Mammary epithelial cell (primary cell): ENCODE measurements at regions not wholly inside any gene's neighbourhood (a gene's known extent, or its start where the extent isn't known, plus 50 kb on each side); places are given as distances from the start of the nearest gene placed in this dataset.

ENCODE experiments used
- EZH2 ChIP-seq: IDR thresholded peaks from 2 replicates; pipeline ENCODE4 v1.6.1; 2012; ENCODE audit warnings: low read length, inconsistent platforms, borderline replicate concordance
- TF ChIP-seq, protein P1 (sequence below), 2 donors: IDR thresholded peaks in 1 of 2; conservative IDR thresholded peaks in 1 of 2; 2 replicates each; pipeline ENCODE4 v1.5.1; 2011 to 2012; ENCODE audit warnings: inconsistent platforms in 2 of 2, low read length in 2 of 2, mild to moderate bottlenecking in 2 of 2, control low read depth in 1 of 2, low read depth in 1 of 2; ENCODE audit not compliant: insufficient read depth in 1 of 2; ENCODE audit errors: extremely low read depth in 1 of 2

DNA sequence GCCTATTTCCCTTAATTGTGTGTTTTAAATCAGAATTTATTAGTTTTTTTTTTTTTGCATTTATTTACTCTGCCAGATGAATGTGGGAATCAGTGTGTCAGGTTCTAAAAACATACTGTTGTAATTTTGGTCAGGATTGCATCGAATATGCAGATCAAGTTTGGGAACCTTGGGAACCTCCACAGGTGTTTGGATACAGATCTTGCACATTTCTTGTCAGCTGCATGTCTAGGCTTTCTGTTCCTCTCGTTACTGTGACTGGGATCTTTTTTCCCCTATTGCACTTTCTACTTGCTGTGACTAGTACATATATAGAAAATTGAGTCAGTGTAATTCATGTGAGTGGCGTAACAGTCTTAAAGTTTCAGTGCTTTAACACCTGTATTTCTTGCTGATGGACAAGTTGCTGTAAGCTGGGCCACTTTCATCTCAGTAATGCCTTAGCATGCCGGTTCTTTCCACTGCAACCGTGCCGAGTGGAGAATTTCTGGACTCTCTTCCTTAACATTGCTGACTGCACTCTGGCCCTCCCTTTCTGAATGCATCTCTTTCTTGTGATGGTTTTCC is 112.5 kb downstream of the TENT4A start:
- TF ChIP-seq, protein P1, sequence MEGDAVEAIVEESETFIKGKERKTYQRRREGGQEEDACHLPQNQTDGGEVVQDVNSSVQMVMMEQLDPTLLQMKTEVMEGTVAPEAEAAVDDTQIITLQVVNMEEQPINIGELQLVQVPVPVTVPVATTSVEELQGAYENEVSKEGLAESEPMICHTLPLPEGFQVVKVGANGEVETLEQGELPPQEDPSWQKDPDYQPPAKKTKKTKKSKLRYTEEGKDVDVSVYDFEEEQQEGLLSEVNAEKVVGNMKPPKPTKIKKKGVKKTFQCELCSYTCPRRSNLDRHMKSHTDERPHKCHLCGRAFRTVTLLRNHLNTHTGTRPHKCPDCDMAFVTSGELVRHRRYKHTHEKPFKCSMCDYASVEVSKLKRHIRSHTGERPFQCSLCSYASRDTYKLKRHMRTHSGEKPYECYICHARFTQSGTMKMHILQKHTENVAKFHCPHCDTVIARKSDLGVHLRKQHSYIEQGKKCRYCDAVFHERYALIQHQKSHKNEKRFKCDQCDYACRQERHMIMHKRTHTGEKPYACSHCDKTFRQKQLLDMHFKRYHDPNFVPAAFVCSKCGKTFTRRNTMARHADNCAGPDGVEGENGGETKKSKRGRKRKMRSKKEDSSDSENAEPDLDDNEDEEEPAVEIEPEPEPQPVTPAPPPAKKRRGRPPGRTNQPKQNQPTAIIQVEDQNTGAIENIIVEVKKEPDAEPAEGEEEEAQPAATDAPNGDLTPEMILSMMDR (conservative IDR thresholded peaks at IDR 0.05 in 1 of 2, IDR thresholded peaks at IDR 0.05 in 1 of 2; ENCODE audit: extremely low read depth in 1 of 2, insufficient read depth in 1 of 2, low read depth in 1 of 2, low read length in 2 of 2), result no peak
- TF ChIP-seq EZH2, result no peak
